OCI-LY7 (cell line): ENCODE measurements at regions not wholly inside any gene's neighbourhood (a gene's known extent, or its start where the extent isn't known, plus 50 kb on each side); places are given as distances from the start of the nearest gene placed in this dataset.

Experiments used
- EZH2phosphoT487 ChIP-seq: fragments of 200-600 bp; sonication (generic); IDR thresholded peaks from 2 replicates; pipeline ENCODE4 v1.6.1; 2018; ENCODE audit warnings: low read depth, borderline replicate concordance, mild to moderate bottlenecking, mixed run types, antibody characterized with exemption, low read length, moderate library complexity, mixed read lengths
- TF ChIP-seq, protein P1 (sequence below): fragments of 200-600 bp; sonication (generic); conservative IDR thresholded peaks from 2 replicates; pipeline ENCODE4 v1.5.1; 2014; ENCODE audit warnings: mild to moderate bottlenecking, antibody characterized with exemption, low read length, moderate library complexity, mixed read lengths

DNA sequence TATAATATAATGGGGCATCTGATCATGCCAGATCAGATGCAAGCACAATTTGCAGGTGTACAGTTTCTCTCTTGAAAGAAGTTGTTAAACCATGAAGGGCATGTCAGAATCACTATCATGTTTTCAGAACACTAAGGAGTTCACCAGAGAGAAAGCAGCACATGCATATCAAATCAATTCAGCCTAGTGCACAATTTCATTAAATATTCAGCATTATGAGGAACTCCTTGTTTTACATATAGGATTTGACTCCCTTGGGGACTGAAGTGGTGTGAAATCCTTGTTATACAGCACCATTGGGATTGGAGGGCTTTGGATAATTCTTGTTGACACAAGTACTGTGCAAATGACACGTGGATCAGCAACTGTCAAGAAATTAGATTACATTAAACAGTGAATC is 562.1 kb upstream of the KLHL29 start:
- TF ChIP-seq, protein P1, sequence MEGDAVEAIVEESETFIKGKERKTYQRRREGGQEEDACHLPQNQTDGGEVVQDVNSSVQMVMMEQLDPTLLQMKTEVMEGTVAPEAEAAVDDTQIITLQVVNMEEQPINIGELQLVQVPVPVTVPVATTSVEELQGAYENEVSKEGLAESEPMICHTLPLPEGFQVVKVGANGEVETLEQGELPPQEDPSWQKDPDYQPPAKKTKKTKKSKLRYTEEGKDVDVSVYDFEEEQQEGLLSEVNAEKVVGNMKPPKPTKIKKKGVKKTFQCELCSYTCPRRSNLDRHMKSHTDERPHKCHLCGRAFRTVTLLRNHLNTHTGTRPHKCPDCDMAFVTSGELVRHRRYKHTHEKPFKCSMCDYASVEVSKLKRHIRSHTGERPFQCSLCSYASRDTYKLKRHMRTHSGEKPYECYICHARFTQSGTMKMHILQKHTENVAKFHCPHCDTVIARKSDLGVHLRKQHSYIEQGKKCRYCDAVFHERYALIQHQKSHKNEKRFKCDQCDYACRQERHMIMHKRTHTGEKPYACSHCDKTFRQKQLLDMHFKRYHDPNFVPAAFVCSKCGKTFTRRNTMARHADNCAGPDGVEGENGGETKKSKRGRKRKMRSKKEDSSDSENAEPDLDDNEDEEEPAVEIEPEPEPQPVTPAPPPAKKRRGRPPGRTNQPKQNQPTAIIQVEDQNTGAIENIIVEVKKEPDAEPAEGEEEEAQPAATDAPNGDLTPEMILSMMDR = no peak
- no peak for TF ChIP-seq EZH2phosphoT487
